ENCODE measurements at regions not wholly inside any gene's neighbourhood (a gene's known extent, or its start where the extent isn't known, plus 50 kb on each side); places are given as distances from the start of the nearest gene placed in this dataset.

GRCh38 chr4:89570931-89571330 lies 263.3 kb upstream of the GPRIN3 start (continued):
- no peak for TF ChIP-seq NR2C2 (IDR thresholded peaks at IDR 0.05; ENCODE audit: borderline replicate concordance, control insufficient read depth, insufficient read length, low read depth)
- TF ChIP-seq TCF3 (IDR thresholded peaks at IDR 0.05; ENCODE audit: borderline replicate concordance, insufficient read depth, low read depth, low read length): no peak
- TF ChIP-seq ASH2L (IDR thresholded peaks at IDR 0.05; ENCODE audit: borderline replicate concordance, low read depth): no peak
- TF ChIP-seq POLR2A (IDR thresholded peaks at IDR 0.05; ENCODE audit: low read depth, low read length): no peak
- TF ChIP-seq, protein P1, sequence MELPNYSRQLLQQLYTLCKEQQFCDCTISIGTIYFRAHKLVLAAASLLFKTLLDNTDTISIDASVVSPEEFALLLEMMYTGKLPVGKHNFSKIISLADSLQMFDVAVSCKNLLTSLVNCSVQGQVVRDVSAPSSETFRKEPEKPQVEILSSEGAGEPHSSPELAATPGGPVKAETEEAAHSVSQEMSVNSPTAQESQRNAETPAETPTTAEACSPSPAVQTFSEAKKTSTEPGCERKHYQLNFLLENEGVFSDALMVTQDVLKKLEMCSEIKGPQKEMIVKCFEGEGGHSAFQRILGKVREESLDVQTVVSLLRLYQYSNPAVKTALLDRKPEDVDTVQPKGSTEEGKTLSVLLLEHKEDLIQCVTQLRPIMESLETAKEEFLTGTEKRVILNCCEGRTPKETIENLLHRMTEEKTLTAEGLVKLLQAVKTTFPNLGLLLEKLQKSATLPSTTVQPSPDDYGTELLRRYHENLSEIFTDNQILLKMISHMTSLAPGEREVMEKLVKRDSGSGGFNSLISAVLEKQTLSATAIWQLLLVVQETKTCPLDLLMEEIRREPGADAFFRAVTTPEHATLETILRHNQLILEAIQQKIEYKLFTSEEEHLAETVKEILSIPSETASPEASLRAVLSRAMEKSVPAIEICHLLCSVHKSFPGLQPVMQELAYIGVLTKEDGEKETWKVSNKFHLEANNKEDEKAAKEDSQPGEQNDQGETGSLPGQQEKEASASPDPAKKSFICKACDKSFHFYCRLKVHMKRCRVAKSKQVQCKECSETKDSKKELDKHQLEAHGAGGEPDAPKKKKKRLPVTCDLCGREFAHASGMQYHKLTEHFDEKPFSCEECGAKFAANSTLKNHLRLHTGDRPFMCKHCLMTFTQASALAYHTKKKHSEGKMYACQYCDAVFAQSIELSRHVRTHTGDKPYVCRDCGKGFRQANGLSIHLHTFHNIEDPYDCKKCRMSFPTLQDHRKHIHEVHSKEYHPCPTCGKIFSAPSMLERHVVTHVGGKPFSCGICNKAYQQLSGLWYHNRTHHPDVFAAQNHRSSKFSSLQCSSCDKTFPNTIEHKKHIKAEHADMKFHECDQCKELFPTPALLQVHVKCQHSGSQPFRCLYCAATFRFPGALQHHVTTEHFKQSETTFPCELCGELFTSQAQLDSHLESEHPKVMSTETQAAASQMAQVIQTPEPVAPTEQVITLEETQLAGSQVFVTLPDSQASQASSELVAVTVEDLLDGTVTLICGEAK (IDR thresholded peaks at IDR 0.05; ENCODE audit: borderline replicate concordance): no peak
- no peak for TF ChIP-seq TCF12 (IDR thresholded peaks at IDR 0.05; ENCODE audit: low read depth, low read length)
- no peak for TF ChIP-seq ZNF24 (IDR thresholded peaks at IDR 0.05)

- Histone ChIP-seq H4K20me1 (ENCODE audit: control insufficient read depth, insufficient read depth) (no peaks in the 10 kb centered on the region), H3K27ac (ENCODE audit: control insufficient read depth, insufficient read depth) (no peak overlapping the region), H2AFZ (ENCODE audit: control insufficient read depth, low read depth, low read length) (no peak overlapping the region), H3K27me3 (replicated peaks in 1 of 2; ENCODE audit: control insufficient read depth in 2 of 2, insufficient read depth in 2 of 2, low read length in 1 of 2) (no peaks in the 10 kb centered on the region), H3K4me1 (ENCODE audit: control insufficient read depth, insufficient read depth, low read length) (no peaks in the 10 kb centered on the region), H3K4me3 (no peak overlapping the region), H3K9me3 (replicated peaks; ENCODE audit: control insufficient read depth, insufficient read depth, low read length) (no peaks in the 10 kb centered on the region), H3K36me3 (ENCODE audit: control insufficient read depth in 2 of 2, insufficient read depth in 2 of 2, low read length in 1 of 2) (no peaks in the 10 kb centered on the region), H3K9ac (ENCODE audit: control insufficient read depth, insufficient read depth, low read length) (no peak overlapping the region), H3K79me2 (ENCODE audit: control insufficient read depth, insufficient read depth, low read length) (no peaks in the 10 kb centered on the region), H3K4me2 (ENCODE audit: control insufficient read depth, insufficient read depth) (no peak overlapping the region)
- ChIA-PET CTCF (no interaction called here), POLR2A (no interaction called here), SMC1A (ENCODE audit: uncharacterized antibody, unreplicated experiment) (interaction anchor here (1.3 kb wide), 1 partner anchor 303 kb away, joined by 3 read pairs; no protein-coding TSS in a partner anchor), RAD21 (ENCODE audit: unreplicated experiment) (no interaction called here)
- no peak for TF ChIP-seq EED (IDR thresholded peaks at IDR 0.05; ENCODE audit: low read depth)
- TF ChIP-seq IKZF2 (IDR thresholded peaks at IDR 0.05): no peak
- TF ChIP-seq, protein P2, sequence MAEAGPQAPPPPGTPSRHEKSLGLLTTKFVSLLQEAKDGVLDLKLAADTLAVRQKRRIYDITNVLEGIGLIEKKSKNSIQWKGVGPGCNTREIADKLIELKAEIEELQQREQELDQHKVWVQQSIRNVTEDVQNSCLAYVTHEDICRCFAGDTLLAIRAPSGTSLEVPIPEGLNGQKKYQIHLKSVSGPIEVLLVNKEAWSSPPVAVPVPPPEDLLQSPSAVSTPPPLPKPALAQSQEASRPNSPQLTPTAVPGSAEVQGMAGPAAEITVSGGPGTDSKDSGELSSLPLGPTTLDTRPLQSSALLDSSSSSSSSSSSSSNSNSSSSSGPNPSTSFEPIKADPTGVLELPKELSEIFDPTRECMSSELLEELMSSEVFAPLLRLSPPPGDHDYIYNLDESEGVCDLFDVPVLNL (IDR thresholded peaks at IDR 0.05; ENCODE audit: low read depth, low read length): no peak
- no peak for TF ChIP-seq TAF1 (IDR thresholded peaks at IDR 0.05; ENCODE audit: borderline replicate concordance, low read depth, low read length)
- TF ChIP-seq NR2C2 (IDR thresholded peaks at IDR 0.05; ENCODE audit: borderline replicate concordance, control insufficient read depth, insufficient read length, low read depth): no peak
- TF ChIP-seq SMAD1 (IDR thresholded peaks at IDR 0.05; ENCODE audit: low read depth, partially characterized antibody): no peak
- TF ChIP-seq BCL3 (IDR thresholded peaks at IDR 0.05; ENCODE audit: borderline replicate concordance, insufficient read depth, low read depth, low read length, poor library complexity, severe bottlenecking): no peak
- TF ChIP-seq ZNF622 (IDR thresholded peaks at IDR 0.05): no peak
- no peak for TF ChIP-seq BMI1 (IDR thresholded peaks at IDR 0.05; ENCODE audit: borderline replicate concordance)
- no peak for TF ChIP-seq GABPA (IDR thresholded peaks at IDR 0.05; ENCODE audit: low read depth)
- no TSS peak for BruUV-seq (replicated peaks)
- no peak for DNase-seq (ENCODE audit: low read depth, low spot score)
- 23% methylated on average over 7 of the region's 7 CpGs for whole genome bisulfite sequencing (ENCODE audit: insufficient coverage, insufficient replicate concordance, low lambda C conversion rate, missing lambda C conversion rate)
- FAIRE-seq: no peak
- ATAC-seq: no peak
- intact Hi-C loops (cut with micrococcal nuclease; ENCODE audit: unreplicated experiment): no loop called here
- in situ Hi-C loops (cut with MboI): no loop called here
These were observed 260.3 kb upstream of the GPRIN3 start for GRCh38 chr4:89567936-89568335.
